HFF-Myc (cell line): ENCODE measurements at regions not wholly inside any gene's neighbourhood (a gene's known extent, or its start where the extent isn't known, plus 50 kb on each side); places are given as distances from the start of the nearest gene placed in this dataset.
A peak's percentile ranks its signal among the peaks of the same experiment; 100 is the strongest.

Experiments
- DNase-seq: peaks from one replicate; pipeline ENCODE4 v3.0.0-alpha.2; 2011; ENCODE audit warnings: low read depth; ENCODE audit errors: extremely low read depth
- H3K4me3 ChIP-seq: replicated peaks from 2 replicates; pipeline ENCODE4 v1.5.1; 2011; ENCODE audit warnings: low read depth, mild to moderate bottlenecking, control low read depth, low read length
- TF ChIP-seq, protein P1 (sequence below): IDR thresholded peaks from 2 replicates; pipeline ENCODE4 v1.5.1; 2012; ENCODE audit warnings: mild to moderate bottlenecking, low read depth, low read length, control low read depth; ENCODE audit errors: missing control alignments

DNA sequence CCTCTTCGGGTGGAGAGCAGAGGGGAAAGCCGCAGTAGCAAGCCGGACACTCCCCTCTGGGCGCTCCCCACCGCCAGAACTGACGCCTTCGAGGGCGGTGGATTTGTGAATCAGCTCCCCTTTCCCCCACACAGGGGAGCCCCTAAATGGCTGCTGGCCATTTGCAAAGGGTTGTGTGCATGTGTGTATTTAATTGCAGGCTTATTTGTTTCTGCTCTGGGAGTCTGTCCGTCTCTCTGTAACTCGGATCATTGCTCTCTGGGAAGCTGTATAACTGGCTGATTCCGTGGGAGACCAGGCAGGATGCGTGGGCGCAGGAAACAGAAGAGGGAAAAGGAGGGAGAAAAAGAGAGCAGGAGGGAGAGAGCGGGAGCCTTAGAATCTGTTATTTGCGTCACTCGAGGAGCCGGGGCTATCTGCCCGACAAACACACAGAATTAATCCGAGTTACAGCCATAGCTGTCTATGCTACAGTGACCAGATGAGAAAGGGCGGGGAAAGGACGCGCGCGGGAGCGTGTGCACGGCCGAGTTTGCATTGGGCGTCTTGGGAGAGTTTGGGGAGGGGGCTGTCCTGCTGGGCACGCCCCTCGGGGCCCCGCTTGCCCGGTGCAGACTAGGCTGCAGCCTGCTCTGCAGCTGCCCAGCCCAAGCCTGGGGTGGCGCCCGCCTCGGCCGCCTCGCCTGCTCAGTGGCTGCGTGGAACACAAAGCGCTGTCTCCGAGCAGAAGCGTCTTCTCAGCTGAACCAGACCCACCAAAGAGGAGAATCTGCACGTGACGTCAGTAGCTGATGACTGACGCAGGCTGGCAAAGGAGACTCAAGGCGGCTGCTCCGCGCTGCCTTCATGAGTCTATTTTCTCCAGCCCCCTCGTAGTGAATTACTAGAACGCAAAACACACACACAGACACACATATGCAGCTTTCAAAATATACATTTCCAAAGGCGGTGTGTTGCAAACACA, 105.3 kb upstream of the HSD17B12 start:
- no peak for DNase-seq
- TF ChIP-seq, protein P1, sequence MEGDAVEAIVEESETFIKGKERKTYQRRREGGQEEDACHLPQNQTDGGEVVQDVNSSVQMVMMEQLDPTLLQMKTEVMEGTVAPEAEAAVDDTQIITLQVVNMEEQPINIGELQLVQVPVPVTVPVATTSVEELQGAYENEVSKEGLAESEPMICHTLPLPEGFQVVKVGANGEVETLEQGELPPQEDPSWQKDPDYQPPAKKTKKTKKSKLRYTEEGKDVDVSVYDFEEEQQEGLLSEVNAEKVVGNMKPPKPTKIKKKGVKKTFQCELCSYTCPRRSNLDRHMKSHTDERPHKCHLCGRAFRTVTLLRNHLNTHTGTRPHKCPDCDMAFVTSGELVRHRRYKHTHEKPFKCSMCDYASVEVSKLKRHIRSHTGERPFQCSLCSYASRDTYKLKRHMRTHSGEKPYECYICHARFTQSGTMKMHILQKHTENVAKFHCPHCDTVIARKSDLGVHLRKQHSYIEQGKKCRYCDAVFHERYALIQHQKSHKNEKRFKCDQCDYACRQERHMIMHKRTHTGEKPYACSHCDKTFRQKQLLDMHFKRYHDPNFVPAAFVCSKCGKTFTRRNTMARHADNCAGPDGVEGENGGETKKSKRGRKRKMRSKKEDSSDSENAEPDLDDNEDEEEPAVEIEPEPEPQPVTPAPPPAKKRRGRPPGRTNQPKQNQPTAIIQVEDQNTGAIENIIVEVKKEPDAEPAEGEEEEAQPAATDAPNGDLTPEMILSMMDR, result no peak
- no peak overlapping the region for H3K4me3 ChIP-seq

DNA sequence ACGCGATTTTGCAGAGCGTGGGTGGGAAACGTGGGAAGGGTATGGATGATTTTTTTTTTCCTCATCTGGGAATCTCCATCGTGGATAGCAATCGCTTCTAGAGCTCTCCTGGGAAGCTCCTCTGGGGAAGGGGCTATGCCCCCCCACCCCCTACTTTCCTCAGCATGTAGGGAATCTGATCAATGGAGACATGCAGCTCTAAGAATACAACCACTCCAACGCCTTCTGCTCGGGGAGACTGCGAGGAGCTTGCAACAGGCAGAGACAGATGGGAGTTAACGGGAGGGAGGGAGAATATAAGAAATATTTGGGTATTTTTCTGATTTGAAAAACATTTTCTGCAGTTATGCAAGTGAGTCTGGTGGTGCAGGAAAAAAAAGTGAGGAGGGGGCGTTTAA, 104.6 kb upstream of the HSD17B12 start:
- H3K4me3 ChIP-seq, result no peak overlapping the region
- TF ChIP-seq, protein P1, result no peak
- no peak for DNase-seq

DNA sequence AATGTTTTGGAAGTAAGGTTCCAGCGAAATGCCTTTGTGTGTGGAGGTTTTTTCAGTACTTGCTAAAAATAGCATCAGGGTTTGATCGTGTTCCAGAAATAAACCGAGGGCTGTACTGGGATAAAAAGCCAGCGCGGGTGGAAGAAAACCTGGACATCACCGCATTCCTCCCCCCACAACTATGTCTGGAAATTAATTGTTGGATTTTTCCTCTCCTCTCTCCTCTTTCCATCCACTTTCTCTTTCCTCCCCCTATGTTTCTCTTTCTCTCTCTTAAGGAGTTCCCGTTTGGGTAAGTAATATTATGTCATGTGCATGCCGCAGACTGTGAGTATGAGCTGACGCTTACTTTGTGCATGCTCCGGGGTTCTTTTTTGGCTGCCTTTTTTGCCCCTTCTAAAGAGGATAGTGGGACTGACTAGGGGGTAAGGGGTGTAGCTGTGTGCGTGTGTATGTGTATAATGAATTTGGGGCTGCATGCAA, 104.2 kb upstream of the HSD17B12 start:
- TF ChIP-seq, protein P1, result no peak
- no peak overlapping the region for H3K4me3 ChIP-seq
- DNase-seq, result no peak

DNA sequence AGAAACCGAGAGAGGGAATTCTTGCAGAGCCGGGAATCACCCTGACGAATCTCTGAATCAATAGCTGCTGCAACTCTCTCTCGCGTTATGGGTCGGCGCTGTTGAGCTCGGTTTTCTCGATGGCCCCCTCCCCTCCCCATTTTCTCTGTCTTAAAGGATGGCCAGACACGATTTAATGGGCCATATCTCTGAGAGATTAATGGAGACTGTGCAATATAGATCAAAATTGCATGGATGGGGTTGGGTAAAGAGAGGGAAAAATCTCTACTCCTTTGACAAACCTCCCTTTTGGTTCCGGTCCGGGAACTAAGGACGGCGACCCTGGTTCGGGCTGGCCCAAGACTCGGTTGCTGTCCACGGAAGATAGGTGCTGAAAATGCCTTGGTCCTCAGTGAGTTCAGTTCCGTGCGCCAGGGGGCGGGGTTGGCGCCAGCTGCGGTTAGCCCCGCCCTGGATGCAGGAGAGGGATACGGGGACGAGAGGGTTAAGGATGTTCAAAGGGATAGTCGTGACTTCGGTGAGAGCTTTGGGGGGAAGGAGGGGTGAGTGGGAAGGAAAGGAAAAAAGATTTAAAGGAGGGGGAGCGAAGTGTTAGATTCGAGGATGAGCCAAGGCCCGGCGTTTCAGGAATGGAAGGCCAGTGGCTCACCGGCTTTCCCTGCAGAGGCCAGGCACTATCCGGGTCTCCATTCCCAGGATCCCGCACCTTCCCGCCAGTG, 103.6 kb upstream of the HSD17B12 start:
- DNase-seq, result no peak
- TF ChIP-seq, protein P1, result peak; percentile 26
- no peak overlapping the region for H3K4me3 ChIP-seq

DNA sequence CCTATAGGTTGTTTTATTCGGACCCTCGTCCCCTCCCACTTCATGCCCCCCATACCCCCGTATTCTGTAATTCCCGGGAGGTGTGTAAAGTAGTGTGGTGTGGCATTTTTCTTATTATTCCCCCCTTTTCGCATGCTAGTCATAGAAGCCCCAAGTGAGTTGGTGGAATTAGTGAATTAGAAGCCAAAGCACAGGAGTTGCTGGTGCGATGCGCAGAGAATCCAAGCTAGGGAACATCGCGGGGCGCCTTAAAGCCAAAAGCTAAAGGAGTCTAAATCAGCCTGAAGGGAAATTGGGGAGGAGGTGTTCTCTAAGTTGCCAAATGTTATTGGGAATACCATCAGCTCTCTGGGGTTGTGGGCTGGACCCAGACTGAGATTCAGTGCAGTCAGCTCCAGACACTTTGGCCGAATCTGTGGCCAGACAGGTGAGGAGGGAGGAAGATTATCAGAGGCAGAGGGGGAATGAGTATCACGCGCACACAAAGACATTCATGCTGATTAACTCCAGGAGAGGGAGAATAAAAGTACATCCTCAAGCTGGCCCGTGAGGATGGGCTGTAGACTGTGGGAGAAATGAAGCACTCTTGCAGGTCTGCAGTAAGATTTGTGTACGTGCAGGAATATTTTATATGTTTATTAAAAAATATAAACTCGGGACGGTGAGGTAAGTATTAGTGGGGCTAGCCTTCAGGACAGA, 102.8 kb upstream of the HSD17B12 start:
- H3K4me3 ChIP-seq, result no peak overlapping the region
- TF ChIP-seq, protein P1, result no peak
- DNase-seq, result no peak

DNA sequence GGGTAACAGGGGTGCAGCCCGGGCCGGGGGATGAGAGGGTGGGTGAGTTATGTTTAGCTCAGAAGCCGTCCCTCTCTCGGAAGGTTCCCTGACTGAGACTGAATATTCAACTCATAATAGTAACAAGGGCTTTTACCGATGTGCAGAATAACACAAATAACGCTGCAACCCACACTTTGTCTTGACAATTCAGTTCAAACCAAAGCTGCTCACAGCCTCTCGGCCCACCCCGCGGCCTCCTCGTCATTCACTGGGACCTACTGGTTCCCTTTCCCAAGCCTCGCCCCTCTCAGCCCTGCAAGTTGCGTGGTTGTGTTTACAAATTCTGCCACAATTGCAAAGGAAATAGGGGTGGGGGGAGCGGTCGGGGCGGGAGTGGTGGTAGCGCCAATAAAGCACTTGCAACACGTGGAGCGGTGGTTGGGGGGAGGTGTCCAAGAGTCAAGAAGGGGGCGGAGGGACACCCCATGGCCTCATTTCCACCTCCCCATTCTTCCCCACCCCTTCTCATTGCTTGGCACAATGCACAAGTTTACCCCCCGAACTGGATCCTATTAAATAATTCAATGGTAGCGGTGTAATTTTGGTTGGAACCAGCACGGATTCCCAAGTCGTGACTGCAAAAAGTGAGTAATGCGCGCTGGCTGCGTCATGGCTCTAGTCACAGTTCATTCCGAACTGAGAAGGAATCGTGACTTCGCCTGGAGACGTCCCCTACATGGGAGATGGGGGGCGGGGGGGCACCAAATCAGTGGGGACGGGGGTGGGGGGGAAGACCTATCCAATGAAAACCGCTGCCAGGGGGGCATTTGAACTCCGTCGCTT, 102.0 kb upstream of the HSD17B12 start:
- no peak for DNase-seq
- TF ChIP-seq, protein P1, result no peak
- H3K4me3 ChIP-seq, result peak overlapping the region; percentile 44
